Mucosa of descending colon (tissue), 3 donors: ENCODE measurements at regions not wholly inside any gene's neighbourhood (a gene's known extent, or its start where the extent isn't known, plus 50 kb on each side); places are given as distances from the start of the nearest gene placed in this dataset.
A peak's percentile ranks its signal among the peaks of the same experiment; 100 is the strongest.

Source experiments
- ATAC-seq: fragments of 200-7000 bp; cut with Tn5 transposase; one replicate; pipeline ENCODE4 v1.9.1; 2020; ENCODE audit warnings: mild to moderate bottlenecking, moderate library complexity
- DNase-seq, 3 donors: peaks; one replicate each; pipeline ENCODE4 v3.0.0-alpha.2; 2020
- H3K36me3 ChIP-seq: fragments of 200-600 bp; one replicate; pipeline ENCODE4 v1.8.0; 2021; ENCODE audit warnings: low read depth, mild to moderate bottlenecking
- H3K4me1 ChIP-seq: fragments of 200-600 bp; one replicate; pipeline ENCODE4 v1.8.0; 2021; ENCODE audit warnings: low read depth, mild to moderate bottlenecking
- H3K4me3 ChIP-seq: fragments of 200-600 bp; one replicate; pipeline ENCODE4 v1.8.0; 2021; ENCODE audit warnings: mild to moderate bottlenecking
- H3K9me3 ChIP-seq: fragments of 200-600 bp; one replicate; pipeline ENCODE4 v1.8.0; 2021; ENCODE audit warnings: mild to moderate bottlenecking
- CTCF ChIP-seq: fragments of 200-600 bp; IDR thresholded peaks from one replicate; pipeline ENCODE4 v1.8.0; 2022; ENCODE audit warnings: antibody characterized with exemption, mild to moderate bottlenecking
- intact Hi-C, 2 donors: fragments of 100-400 bp; cut with DNase I in 1 of 2; cut with micrococcal nuclease in 1 of 2; formaldehyde crosslinking; loops; one replicate each; pipeline versions ENCODE4 v1.11.0 to v1.11.1; 2022; cut with DNase I, micrococcal nuclease
- donor health status: DM: no; HTN: no; CAD: no; lungs with moderate emphysema.
- donor health status: DM: no; HTN: no; CAD: no.
- donor health status: DM: no; HTN: yes; CAD: no.

- no peaks in the 10 kb centered on the region for H3K9me3 ChIP-seq
- peak in 1 of 3 donors; percentile 31 for DNase-seq
- no peak for ATAC-seq
- intact Hi-C loops = no loop called here
- H3K4me1 ChIP-seq = peaks cover 6% of the 10 kb centered on the region
- H3K4me3 ChIP-seq = no peak overlapping the region
- H3K36me3 ChIP-seq = no peaks in the 10 kb centered on the region
- TF ChIP-seq CTCF = no peak
These were observed 79.6 kb downstream of the PITPNM2 start for GRCh38 chr12:123071099-123071800.

GRCh38 chr12:123070267-123071081 lies 80.4 kb downstream of the PITPNM2 start:
- no peaks in the 10 kb centered on the region for H3K9me3 ChIP-seq
- H3K36me3 ChIP-seq = no peaks in the 10 kb centered on the region
- ATAC-seq (no peak), DNase-seq (no peak)
- H3K4me3 ChIP-seq = no peak overlapping the region
- H3K4me1 ChIP-seq = peaks cover 8% of the 10 kb centered on the region
- no peak for TF ChIP-seq CTCF
- intact Hi-C loops = no loop called here

GRCh38 chr12:123069436-123070266 lies 81.2 kb downstream of the PITPNM2 start:
- H3K36me3 ChIP-seq = no peaks in the 10 kb centered on the region
- peaks cover 13% of the 10 kb centered on the region for H3K4me1 ChIP-seq
- no peak overlapping the region for H3K4me3 ChIP-seq
- no peak for DNase-seq
- intact Hi-C loops = no loop called here
- no peak for ATAC-seq
- TF ChIP-seq CTCF = no peak
- H3K9me3 ChIP-seq = no peaks in the 10 kb centered on the region

DNA sequence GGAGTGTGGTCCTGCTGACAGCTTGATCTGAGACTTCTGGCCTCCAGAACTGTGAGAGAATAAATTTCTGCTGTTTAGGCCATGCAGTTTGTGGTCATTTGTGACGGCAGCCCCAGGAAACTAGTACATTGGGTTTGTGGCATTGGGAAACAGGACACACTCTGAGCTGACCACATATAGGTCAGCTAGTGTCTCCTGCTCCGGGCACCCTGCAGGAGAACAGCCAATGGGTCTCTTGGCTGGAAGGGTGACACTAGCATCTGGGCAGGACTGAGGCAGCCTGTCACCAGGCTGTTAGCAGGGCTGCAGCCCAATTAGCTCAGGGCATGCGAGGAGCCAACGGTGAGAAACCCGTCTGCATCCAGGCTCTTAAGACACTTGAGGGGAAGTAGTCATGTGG lies 83.2 kb downstream of the PITPNM2 start:
- ATAC-seq (no peak), DNase-seq (no peak)
- intact Hi-C loops = no loop called here
- H3K4me3 ChIP-seq = no peak overlapping the region
- TF ChIP-seq CTCF = no peak
- H3K36me3 ChIP-seq = no peaks in the 10 kb centered on the region
- H3K9me3 ChIP-seq = no peaks in the 10 kb centered on the region
- peaks cover 25% of the 10 kb centered on the region for H3K4me1 ChIP-seq

DNA sequence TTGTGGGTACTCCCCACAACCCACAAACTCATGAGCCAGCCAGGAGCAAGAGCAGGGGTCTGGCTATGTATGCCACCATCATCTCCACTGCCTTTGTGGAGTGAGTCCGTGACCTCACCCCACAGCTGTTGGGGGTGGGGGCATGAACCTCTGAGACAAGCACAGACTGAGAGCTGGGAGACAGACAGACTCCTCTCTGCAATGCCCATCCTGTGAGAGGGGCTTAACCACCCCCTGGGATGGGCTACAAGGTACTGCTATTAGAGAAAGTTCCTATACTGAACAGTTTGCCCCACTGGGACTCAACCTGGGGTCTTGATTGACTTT lies 84.5 kb downstream of the PITPNM2 start:
- no peak for DNase-seq
- intact Hi-C loops = no loop called here
- no peak for ATAC-seq

More for the DNA sequence above, 84.5 kb downstream of the PITPNM2 start:
- Histone ChIP-seq H3K4me3 (no peak overlapping the region), H3K36me3 (no peaks in the 10 kb centered on the region), H3K4me1 (peaks cover 25% of the 10 kb centered on the region), H3K9me3 (no peaks in the 10 kb centered on the region)
- no peak for TF ChIP-seq CTCF
